ENCODE measurements at regions not wholly inside any gene's neighbourhood (a gene's known extent, or its start where the extent isn't known, plus 50 kb on each side); places are given as distances from the start of the nearest gene placed in this dataset.

- Histone ChIP-seq H3K27ac (ENCODE audit: low read length) (no peak overlapping the region), H3K36me3 (ENCODE audit: control insufficient read depth, insufficient read depth, low read length) (no peaks in the 10 kb centered on the region), H3K9me3 (replicated peaks; ENCODE audit: control insufficient read depth, low read depth, low read length) (peaks cover 2% of the 10 kb centered on the region), H3K27me3 (ENCODE audit: control insufficient read depth, insufficient read depth, low read length) (peaks cover 2% of the 10 kb centered on the region), H3K4me1 (ENCODE audit: control insufficient read depth, insufficient read depth, low read length) (peaks cover 7% of the 10 kb centered on the region), H3K4me3 (ENCODE audit: low read length) (no peak overlapping the region)
- 88% methylated on average over 3 of the region's 3 CpGs for WGBS (ENCODE audit: insufficient coverage)
- no peak for DNase-seq
Observed at GRCh38 chr2:9156483-9156882, 50.1 kb upstream of the ASAP2 start.

GRCh38 chr2:9154061-9154460, 52.6 kb upstream of the ASAP2 start:
- Histone ChIP-seq H3K27ac (ENCODE audit: low read length) (no peak overlapping the region), H3K36me3 (ENCODE audit: control insufficient read depth, insufficient read depth, low read length) (no peaks in the 10 kb centered on the region), H3K4me1 (ENCODE audit: control insufficient read depth, insufficient read depth, low read length) (peaks cover 12% of the 10 kb centered on the region), H3K27me3 (ENCODE audit: control insufficient read depth, insufficient read depth, low read length) (peaks cover 2% of the 10 kb centered on the region), H3K9me3 (replicated peaks; ENCODE audit: control insufficient read depth, low read depth, low read length) (peaks cover 2% of the 10 kb centered on the region), H3K4me3 (ENCODE audit: low read length) (no peak overlapping the region)
- WGBS (ENCODE audit: insufficient coverage) = no CpG with 5 or more reads among the region's 2 CpGs
- DNase-seq = no peak

GRCh38 chr2:9153643-9153980, 53.0 kb upstream of the ASAP2 start:
- Histone ChIP-seq H3K4me1 (ENCODE audit: control insufficient read depth, insufficient read depth, low read length) (peaks cover 12% of the 10 kb centered on the region), H3K27ac (ENCODE audit: low read length) (no peak overlapping the region), H3K4me3 (ENCODE audit: low read length) (no peak overlapping the region), H3K9me3 (replicated peaks; ENCODE audit: control insufficient read depth, low read depth, low read length) (peaks cover 2% of the 10 kb centered on the region), H3K36me3 (ENCODE audit: control insufficient read depth, insufficient read depth, low read length) (no peaks in the 10 kb centered on the region), H3K27me3 (ENCODE audit: control insufficient read depth, insufficient read depth, low read length) (peaks cover 2% of the 10 kb centered on the region)
- 71% methylated on average over 1 of the region's 4 CpGs for WGBS (ENCODE audit: insufficient coverage)
- no peak for DNase-seq

- H3K4me1 ChIP-seq (ENCODE audit: control insufficient read depth, insufficient read depth, low read length) = peaks cover 12% of the 10 kb centered on the region
- no peak overlapping the region for H3K4me3 ChIP-seq (ENCODE audit: low read length)
- H3K36me3 ChIP-seq (ENCODE audit: control insufficient read depth, insufficient read depth, low read length) = no peaks in the 10 kb centered on the region
- DNase-seq = peak; percentile 81
- no peak overlapping the region for H3K27ac ChIP-seq (ENCODE audit: low read length)
- H3K9me3 ChIP-seq (replicated peaks; ENCODE audit: control insufficient read depth, low read depth, low read length) = peaks cover 2% of the 10 kb centered on the region
- WGBS (ENCODE audit: insufficient coverage) = 0% methylated on average over 10 of the region's 17 CpGs
- H3K27me3 ChIP-seq (ENCODE audit: control insufficient read depth, insufficient read depth, low read length) = peaks cover 2% of the 10 kb centered on the region
Observed at GRCh38 chr2:9152975-9153642, 53.5 kb upstream of the ASAP2 start.

GRCh38 chr2:9150906-9151305, 55.7 kb upstream of the ASAP2 start:
- DNase-seq = no peak
- Histone ChIP-seq H3K4me1 (ENCODE audit: control insufficient read depth, insufficient read depth, low read length) (peaks cover 12% of the 10 kb centered on the region), H3K9me3 (replicated peaks; ENCODE audit: control insufficient read depth, low read depth, low read length) (peaks cover 2% of the 10 kb centered on the region), H3K4me3 (ENCODE audit: low read length) (no peak overlapping the region), H3K27me3 (ENCODE audit: control insufficient read depth, insufficient read depth, low read length) (peaks cover 2% of the 10 kb centered on the region), H3K27ac (ENCODE audit: low read length) (no peak overlapping the region), H3K36me3 (ENCODE audit: control insufficient read depth, insufficient read depth, low read length) (no peaks in the 10 kb centered on the region)
- WGBS (ENCODE audit: insufficient coverage) = 75% methylated on average over 9 of the region's 13 CpGs

GRCh38 chr2:9150568-9150900, 56.1 kb upstream of the ASAP2 start:
- 75% methylated on average over 6 of the region's 7 CpGs for WGBS (ENCODE audit: insufficient coverage)
- H3K4me3 ChIP-seq (ENCODE audit: low read length) = no peak overlapping the region

GRCh38 chr2:9149726-9150567, 56.7 kb upstream of the ASAP2 start:
- Histone ChIP-seq H3K4me1 (ENCODE audit: control insufficient read depth, insufficient read depth, low read length) (peaks cover 12% of the 10 kb centered on the region), H3K4me3 (ENCODE audit: low read length) (no peak overlapping the region), H3K9me3 (replicated peaks; ENCODE audit: control insufficient read depth, low read depth, low read length) (peaks cover 2% of the 10 kb centered on the region), H3K27me3 (ENCODE audit: control insufficient read depth, insufficient read depth, low read length) (no peaks in the 10 kb centered on the region), H3K36me3 (ENCODE audit: control insufficient read depth, insufficient read depth, low read length) (no peaks in the 10 kb centered on the region), H3K27ac (ENCODE audit: low read length) (no peak overlapping the region)
- WGBS (ENCODE audit: insufficient coverage) = 83% methylated on average over 11 of the region's 20 CpGs
- no peak for DNase-seq

More at GRCh38 chr2:9150568-9150900, 56.1 kb upstream of the ASAP2 start:
- Histone ChIP-seq H3K36me3 (ENCODE audit: control insufficient read depth, insufficient read depth, low read length) (no peaks in the 10 kb centered on the region), H3K27me3 (ENCODE audit: control insufficient read depth, insufficient read depth, low read length) (peaks cover under 1% of the 10 kb centered on the region), H3K4me1 (ENCODE audit: control insufficient read depth, insufficient read depth, low read length) (peaks cover 12% of the 10 kb centered on the region), H3K9me3 (replicated peaks; ENCODE audit: control insufficient read depth, low read depth, low read length) (peaks cover 2% of the 10 kb centered on the region), H3K27ac (ENCODE audit: low read length) (no peak overlapping the region)
- no peak for DNase-seq

GRCh38 chr2:9149388-9149660, 57.3 kb upstream of the ASAP2 start:
- H3K4me3 ChIP-seq (ENCODE audit: low read length) = no peak overlapping the region
- no peaks in the 10 kb centered on the region for H3K27me3 ChIP-seq (ENCODE audit: control insufficient read depth, insufficient read depth, low read length)
- DNase-seq = no peak
- WGBS (ENCODE audit: insufficient coverage) = 86% methylated on average over 4 of the region's 5 CpGs
- no peaks in the 10 kb centered on the region for H3K36me3 ChIP-seq (ENCODE audit: control insufficient read depth, insufficient read depth, low read length)
- H3K9me3 ChIP-seq (replicated peaks; ENCODE audit: control insufficient read depth, low read depth, low read length) = peaks cover 2% of the 10 kb centered on the region
- no peak overlapping the region for H3K27ac ChIP-seq (ENCODE audit: low read length)
- H3K4me1 ChIP-seq (ENCODE audit: control insufficient read depth, insufficient read depth, low read length) = peaks cover 12% of the 10 kb centered on the region

GRCh38 chr2:9146646-9147045, 60.0 kb upstream of the ASAP2 start:
- peaks cover 3% of the 10 kb centered on the region for H3K27me3 ChIP-seq (ENCODE audit: control insufficient read depth, insufficient read depth, low read length)
- H3K4me1 ChIP-seq (ENCODE audit: control insufficient read depth, insufficient read depth, low read length) = peaks cover 17% of the 10 kb centered on the region
- H3K27ac ChIP-seq (ENCODE audit: low read length) = no peak overlapping the region
- WGBS (ENCODE audit: insufficient coverage) = 89% methylated on average over 4 of the region's 6 CpGs
- H3K4me3 ChIP-seq (ENCODE audit: low read length) = no peak overlapping the region
- H3K9me3 ChIP-seq (replicated peaks; ENCODE audit: control insufficient read depth, low read depth, low read length) = no peaks in the 10 kb centered on the region
- no peaks in the 10 kb centered on the region for H3K36me3 ChIP-seq (ENCODE audit: control insufficient read depth, insufficient read depth, low read length)
- no peak for DNase-seq

- DNase-seq = no peak
- no peaks in the 10 kb centered on the region for H3K9me3 ChIP-seq (replicated peaks; ENCODE audit: control insufficient read depth, low read depth, low read length)
- H3K4me3 ChIP-seq (ENCODE audit: low read length) = no peak overlapping the region
- H3K4me1 ChIP-seq (ENCODE audit: control insufficient read depth, insufficient read depth, low read length) = peaks cover 17% of the 10 kb centered on the region
- H3K36me3 ChIP-seq (ENCODE audit: control insufficient read depth, insufficient read depth, low read length) = no peaks in the 10 kb centered on the region
- H3K27ac ChIP-seq (ENCODE audit: low read length) = no peak overlapping the region
- 70% methylated on average over 13 of the region's 28 CpGs for WGBS (ENCODE audit: insufficient coverage)
- peaks cover 3% of the 10 kb centered on the region for H3K27me3 ChIP-seq (ENCODE audit: control insufficient read depth, insufficient read depth, low read length)
Observed at GRCh38 chr2:9145752-9146430, 60.7 kb upstream of the ASAP2 start.

All from muscle of leg (tissue), 3 donors.